Immature natural killer cell (primary cell): ENCODE measurements at regions not wholly inside any gene's neighbourhood (a gene's known extent, or its start where the extent isn't known, plus 50 kb on each side); places are given as distances from the start of the nearest gene placed in this dataset.
"Not testable (repeated sequence)": the region's sequence is repeated elsewhere in the genome, so short reads cannot be mapped to it uniquely, and the experiment has no call there.

Experiments used
- DNase-seq, 3 donors: peaks; one replicate each; pipeline ENCODE4 v3.0.0; 2022; ENCODE audit warnings: mixed read lengths in 1 of 3
- H3K27ac Mint-ChIP-seq, 6 donors: one replicate each; pipeline ENCODE4 v1.8.0; 2020; ENCODE audit warnings: mixed read lengths in 6 of 6, mild to moderate bottlenecking in 5 of 6, inconsistent platforms in 4 of 6, moderate library complexity in 3 of 6
- H3K27me3 Mint-ChIP-seq, 3 donors: one replicate each; pipeline ENCODE4 v1.8.0; 2020 to 2021; ENCODE audit warnings: low read depth in 3 of 3, mild to moderate bottlenecking in 3 of 3, mixed read lengths in 3 of 3, moderate library complexity in 3 of 3, inconsistent platforms in 1 of 3
- H3K36me3 Mint-ChIP-seq, 3 donors: one replicate each; pipeline ENCODE4 v1.8.0; 2020; ENCODE audit warnings: mixed read lengths in 3 of 3, inconsistent platforms in 2 of 3, mild to moderate bottlenecking in 2 of 3
- H3K4me1 Mint-ChIP-seq, 2 donors: one replicate each; pipeline ENCODE4 v1.8.0; 2020; ENCODE audit warnings: inconsistent platforms in 2 of 2, mild to moderate bottlenecking in 2 of 2, mixed read lengths in 2 of 2, moderate library complexity in 1 of 2
- H3K4me3 Mint-ChIP-seq, 5 donors: one replicate each; pipeline ENCODE4 v1.8.0; 2020; ENCODE audit warnings: mild to moderate bottlenecking in 5 of 5, mixed read lengths in 5 of 5, inconsistent platforms in 3 of 5, moderate library complexity in 3 of 5
- H3K9me3 Mint-ChIP-seq, 6 donors: one replicate each; pipeline ENCODE4 v1.8.0; 2020; ENCODE audit warnings: mild to moderate bottlenecking in 6 of 6, mixed read lengths in 6 of 6, inconsistent platforms in 4 of 6, moderate library complexity in 3 of 6

- not testable (repeated sequence) for H3K27me3 Mint-ChIP-seq, H3K9me3 Mint-ChIP-seq, H3K4me1 Mint-ChIP-seq, H3K36me3 Mint-ChIP-seq, DNase-seq
- Mint-ChIP-seq H3K4me3 (peak overlapping the region; percentile 78 to 87 (median 85)), H3K27ac (peak overlapping the region; percentile 36 to 93 (median 61))
Observed at GRCh38 chr6:26957399-26958127, 289.9 kb upstream of the PRSS16 start.

- H3K9me3 Mint-ChIP-seq, H3K4me3 Mint-ChIP-seq, H3K27ac Mint-ChIP-seq, DNase-seq, H3K27me3 Mint-ChIP-seq, H3K36me3 Mint-ChIP-seq, H3K4me1 Mint-ChIP-seq: not testable (repeated sequence)
Observed at GRCh38 chr6:26961236-26961635, 286.3 kb upstream of the PRSS16 start.

GRCh38 chr6:27002447-27002846, 245.1 kb upstream of the PRSS16 start:
- H3K4me3 Mint-ChIP-seq, result no peak overlapping the region
- no peak for DNase-seq
- peaks cover 0 to 2% (median 0%) of the 10 kb centered on the region in 6 donors for H3K9me3 Mint-ChIP-seq

GRCh38 chr6:27007020-27007419, 240.5 kb upstream of the PRSS16 start:
- no peak overlapping the region for H3K4me3 Mint-ChIP-seq
- H3K4me1 Mint-ChIP-seq, result no peaks in the 10 kb centered on the region
- no peak for DNase-seq
- peaks cover 0 to 13% (median 6%) of the 10 kb centered on the region in 6 donors for H3K9me3 Mint-ChIP-seq
- peaks cover 3 to 19% (median 4%) of the 10 kb centered on the region in 3 donors for H3K27me3 Mint-ChIP-seq
- peaks cover 0 to 4% (median 0%) of the 10 kb centered on the region in 3 donors for H3K36me3 Mint-ChIP-seq
- H3K27ac Mint-ChIP-seq, result no peak overlapping the region

More at GRCh38 chr6:27002447-27002846, 245.1 kb upstream of the PRSS16 start:
- H3K4me1 Mint-ChIP-seq, result no peaks in the 10 kb centered on the region
- no peaks in the 10 kb centered on the region for H3K36me3 Mint-ChIP-seq
- peaks cover 0 to 7% (median 3%) of the 10 kb centered on the region in 3 donors for H3K27me3 Mint-ChIP-seq
- H3K27ac Mint-ChIP-seq, result no peak overlapping the region

GRCh38 chr6:27008613-27009012, 238.9 kb upstream of the PRSS16 start:
- not testable (repeated sequence) for H3K4me1 Mint-ChIP-seq, H3K36me3 Mint-ChIP-seq, DNase-seq, H3K27ac Mint-ChIP-seq, H3K4me3 Mint-ChIP-seq
- peaks cover 4 to 27% (median 5%) of the 10 kb centered on the region in 3 donors for H3K27me3 Mint-ChIP-seq
- H3K9me3 Mint-ChIP-seq, result peaks cover 0 to 16% (median 8%) of the 10 kb centered on the region in 6 donors

- peaks cover 1 to 19% (median 4%) of the 10 kb centered on the region in 3 donors for H3K27me3 Mint-ChIP-seq
- peaks cover 9 to 34% (median 17%) of the 10 kb centered on the region in 6 donors for H3K9me3 Mint-ChIP-seq
- not testable (repeated sequence) for DNase-seq, H3K27ac Mint-ChIP-seq, H3K4me1 Mint-ChIP-seq, H3K36me3 Mint-ChIP-seq, H3K4me3 Mint-ChIP-seq
Observed at GRCh38 chr6:27014053-27014452, 233.4 kb upstream of the PRSS16 start.

GRCh38 chr6:27016689-27017088, 230.8 kb upstream of the PRSS16 start:
- peaks cover 0 to 11% (median 1%) of the 10 kb centered on the region in 3 donors for H3K27me3 Mint-ChIP-seq
- no peak overlapping the region for H3K4me3 Mint-ChIP-seq
- DNase-seq, result no peak
- no peak overlapping the region for H3K27ac Mint-ChIP-seq
- H3K4me1 Mint-ChIP-seq, result peaks cover 10 to 13% of the 10 kb centered on the region in 2 donors
- peaks cover 0 to 3% (median 3%) of the 10 kb centered on the region in 3 donors for H3K36me3 Mint-ChIP-seq
- H3K9me3 Mint-ChIP-seq, result peaks cover 9 to 34% (median 12%) of the 10 kb centered on the region in 6 donors

GRCh38 chr6:27018401-27018800, 229.1 kb upstream of the PRSS16 start:
- Mint-ChIP-seq H3K27ac (peak overlapping the region in 1 of 6 donors; percentile 33), H3K4me1 (peaks cover 10 to 13% of the 10 kb centered on the region in 2 donors), H3K9me3 (peaks cover 6 to 28% (median 12%) of the 10 kb centered on the region in 6 donors)
- not testable (repeated sequence) for H3K27me3 Mint-ChIP-seq, H3K36me3 Mint-ChIP-seq, H3K4me3 Mint-ChIP-seq, DNase-seq

GRCh38 chr6:27019651-27020552, 227.6 kb upstream of the PRSS16 start:
- H3K36me3 Mint-ChIP-seq, result peaks cover 0 to 3% (median 0%) of the 10 kb centered on the region in 3 donors
- H3K9me3 Mint-ChIP-seq, result peaks cover 4 to 21% (median 9%) of the 10 kb centered on the region in 6 donors
- H3K27me3 Mint-ChIP-seq, result peaks cover 4 to 6% (median 4%) of the 10 kb centered on the region in 3 donors
- peak overlapping the region; percentile 76 to 88 (median 84) for H3K4me3 Mint-ChIP-seq
- peak overlapping the region; percentile 11 to 82 (median 58) for H3K27ac Mint-ChIP-seq
- DNase-seq, result peak; percentile 36 to 54 (median 43)
- H3K4me1 Mint-ChIP-seq, result peaks cover 10 to 13% of the 10 kb centered on the region in 2 donors

- Mint-ChIP-seq H3K27ac (peak overlapping the region in 2 of 6 donors; percentile 76 to 82), H3K9me3 (peaks cover 4 to 15% (median 8%) of the 10 kb centered on the region in 6 donors), H3K4me1 (peaks cover 10 to 13% of the 10 kb centered on the region in 2 donors), H3K36me3 (peaks cover 0 to 3% (median 0%) of the 10 kb centered on the region in 3 donors), H3K4me3 (peak overlapping the region; percentile 76 to 88 (median 84)), H3K27me3 (peaks cover 4 to 6% (median 6%) of the 10 kb centered on the region in 3 donors)
- DNase-seq, result no peak
Observed at GRCh38 chr6:27020553-27020880, 227.0 kb upstream of the PRSS16 start.

- H3K36me3 Mint-ChIP-seq, result no peaks in the 10 kb centered on the region
- peaks cover 0 to 1% (median 0%) of the 10 kb centered on the region in 6 donors for H3K9me3 Mint-ChIP-seq
- DNase-seq, result no peak
- peaks cover 8 to 11% (median 8%) of the 10 kb centered on the region in 3 donors for H3K27me3 Mint-ChIP-seq
- H3K4me3 Mint-ChIP-seq, result no peak overlapping the region
- H3K27ac Mint-ChIP-seq, result no peak overlapping the region
- H3K4me1 Mint-ChIP-seq, result peaks cover 10 to 13% of the 10 kb centered on the region in 2 donors
Observed at GRCh38 chr6:27023664-27024063, 223.8 kb upstream of the PRSS16 start.

GRCh38 chr6:27025351-27025750, 222.2 kb upstream of the PRSS16 start:
- Mint-ChIP-seq H3K27me3 (peaks cover 7 to 13% (median 8%) of the 10 kb centered on the region in 3 donors), H3K9me3 (peaks cover 0 to 1% (median 0%) of the 10 kb centered on the region in 6 donors), H3K27ac (no peak overlapping the region), H3K4me3 (no peak overlapping the region), H3K36me3 (no peaks in the 10 kb centered on the region), H3K4me1 (peaks cover 5 to 6% of the 10 kb centered on the region in 2 donors)
- DNase-seq, result no peak

GRCh38 chr6:27026361-27026760, 221.1 kb upstream of the PRSS16 start:
- H3K36me3 Mint-ChIP-seq, result no peaks in the 10 kb centered on the region
- H3K27me3 Mint-ChIP-seq, result peaks cover 7 to 13% (median 10%) of the 10 kb centered on the region in 3 donors
- no peak overlapping the region for H3K4me3 Mint-ChIP-seq
- no peaks in the 10 kb centered on the region for H3K4me1 Mint-ChIP-seq
- H3K9me3 Mint-ChIP-seq, result peaks cover 0 to 1% (median 0%) of the 10 kb centered on the region in 6 donors
- H3K27ac Mint-ChIP-seq, result no peak overlapping the region
- no peak for DNase-seq

- no peak for DNase-seq
- Mint-ChIP-seq H3K27me3 (peaks cover 5 to 17% (median 9%) of the 10 kb centered on the region in 3 donors), H3K36me3 (no peaks in the 10 kb centered on the region), H3K9me3 (peaks cover 0 to 1% (median 0%) of the 10 kb centered on the region in 6 donors), H3K4me3 (no peak overlapping the region), H3K27ac (no peak overlapping the region), H3K4me1 (no peaks in the 10 kb centered on the region)
Observed at GRCh38 chr6:27031302-27031701, 216.2 kb upstream of the PRSS16 start.
